Hepatocyte (in vitro differentiated cells): ENCODE measurements at regions not wholly inside any gene's neighbourhood (a gene's known extent, or its start where the extent isn't known, plus 50 kb on each side); places are given as distances from the start of the nearest gene placed in this dataset.

Experiments used
- EZH2 ChIP-seq: fragments of 200-600 bp; sonication (generic); IDR thresholded peaks from 2 replicates; pipeline ENCODE4 v1.6.1; 2016; ENCODE audit warnings: antibody characterized with exemption, mild to moderate bottlenecking, borderline replicate concordance
- TF ChIP-seq, protein P1 (sequence below): fragments of 200-600 bp; sonication (generic); IDR thresholded peaks from 2 replicates; pipeline ENCODE4 v1.5.1; 2016; ENCODE audit warnings: antibody characterized with exemption, mild to moderate bottlenecking; ENCODE audit not compliant: poor library complexity

DNA sequence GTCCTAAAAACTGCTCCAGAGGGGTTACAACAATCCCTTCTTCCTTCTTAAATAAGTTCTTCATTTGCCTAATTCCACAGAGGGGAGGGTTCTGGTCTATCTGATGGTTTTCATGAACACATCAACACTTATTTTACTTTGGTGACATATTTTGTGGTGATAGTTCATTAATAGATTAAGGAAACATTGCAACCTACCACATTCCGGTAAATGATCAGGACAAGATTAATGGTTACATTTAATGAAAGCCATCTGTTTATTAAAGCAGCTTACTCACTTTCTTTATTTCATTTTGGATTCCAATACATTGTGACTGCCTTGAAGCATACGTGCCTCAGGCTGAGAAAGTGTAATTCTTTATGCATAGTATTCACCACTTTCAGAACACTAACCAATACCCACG lies 101.0 kb downstream of the SKIDA1 start:
- TF ChIP-seq, protein P1, sequence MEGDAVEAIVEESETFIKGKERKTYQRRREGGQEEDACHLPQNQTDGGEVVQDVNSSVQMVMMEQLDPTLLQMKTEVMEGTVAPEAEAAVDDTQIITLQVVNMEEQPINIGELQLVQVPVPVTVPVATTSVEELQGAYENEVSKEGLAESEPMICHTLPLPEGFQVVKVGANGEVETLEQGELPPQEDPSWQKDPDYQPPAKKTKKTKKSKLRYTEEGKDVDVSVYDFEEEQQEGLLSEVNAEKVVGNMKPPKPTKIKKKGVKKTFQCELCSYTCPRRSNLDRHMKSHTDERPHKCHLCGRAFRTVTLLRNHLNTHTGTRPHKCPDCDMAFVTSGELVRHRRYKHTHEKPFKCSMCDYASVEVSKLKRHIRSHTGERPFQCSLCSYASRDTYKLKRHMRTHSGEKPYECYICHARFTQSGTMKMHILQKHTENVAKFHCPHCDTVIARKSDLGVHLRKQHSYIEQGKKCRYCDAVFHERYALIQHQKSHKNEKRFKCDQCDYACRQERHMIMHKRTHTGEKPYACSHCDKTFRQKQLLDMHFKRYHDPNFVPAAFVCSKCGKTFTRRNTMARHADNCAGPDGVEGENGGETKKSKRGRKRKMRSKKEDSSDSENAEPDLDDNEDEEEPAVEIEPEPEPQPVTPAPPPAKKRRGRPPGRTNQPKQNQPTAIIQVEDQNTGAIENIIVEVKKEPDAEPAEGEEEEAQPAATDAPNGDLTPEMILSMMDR: no peak
- no peak for TF ChIP-seq EZH2
